PC-3 (cell line): ENCODE measurements at regions not wholly inside any gene's neighbourhood (a gene's known extent, or its start where the extent isn't known, plus 50 kb on each side); places are given as distances from the start of the nearest gene placed in this dataset.

ENCODE experiments used
- ATAC-seq: fragments of 200-7000 bp; cut with Tn5 transposase; 2 replicates; pipeline ENCODE4 v1.9.1; 2020; ENCODE audit warnings: mild to moderate bottlenecking, moderate library complexity
- BruUV-seq: library from RNA; stranded (reverse); fragments of 400-500 nt; replicated peaks from 2 replicates; lab custom pipeline; 2021; lab: Mats Ljungman, UMichigan
- CTCF ChIA-PET: fragments of 300-600 bp; sonication (Branson Sonifier 250); formaldehyde crosslinking; loops from one replicate; lab custom pipeline; 2022; ENCODE audit warnings: antibody characterized with exemption; lab: Charles Lee
- POLR2A ChIA-PET: fragments of 300-600 bp; sonication (Branson Sonifier 250); formaldehyde crosslinking; loops from one replicate; lab custom pipeline; 2022; ENCODE audit warnings: antibody characterized with exemption; ENCODE audit not compliant: unreplicated experiment; lab: Charles Lee
- DNase-seq: peaks from one replicate; pipeline ENCODE4 v3.0.0-alpha.2; 2015
- H2AFZ ChIP-seq: fragments of 300-600 bp; sonication (generic); 2 replicates; pipeline ENCODE4 v1.6.0; 2016; ENCODE audit warnings: antibody characterized with exemption, low read length
- H3F3A ChIP-seq: fragments of 300-600 bp; sonication (generic); one replicate; pipeline ENCODE4 v1.6.0; 2017; ENCODE audit warnings: antibody characterized with exemption, low read length, control low read depth, mild to moderate bottlenecking; ENCODE audit not compliant: unreplicated experiment
- H3K27ac ChIP-seq: fragments of 300-600 bp; sonication (generic); 2 replicates; pipeline ENCODE4 v1.5.1; 2016; ENCODE audit warnings: mild to moderate bottlenecking, low read length
- H3K27me3 ChIP-seq: fragments of 300-600 bp; sonication (generic); 2 replicates; pipeline ENCODE4 v1.6.1; 2016; ENCODE audit warnings: low read length, mixed read lengths
- H3K36me3 ChIP-seq: fragments of 300-600 bp; sonication (generic); 2 replicates; pipeline ENCODE4 v1.6.1; 2016; ENCODE audit warnings: low read depth, mixed run types, low read length, mixed read lengths
- H3K4me1 ChIP-seq: fragments of 300-600 bp; sonication (generic); 2 replicates; pipeline ENCODE4 v1.5.1; 2016; ENCODE audit warnings: low read length; ENCODE audit not compliant: insufficient read depth
- H3K4me2 ChIP-seq: fragments of 300-600 bp; sonication (generic); 2 replicates; pipeline ENCODE4 v1.6.0; 2016; ENCODE audit warnings: low read length
- H3K4me3 ChIP-seq: fragments of 300-600 bp; sonication (generic); 2 replicates; pipeline ENCODE4 v1.5.1; 2016; ENCODE audit warnings: mild to moderate bottlenecking, low read length, mixed read lengths
- H3K79me2 ChIP-seq: fragments of 300-600 bp; sonication (generic); 2 replicates; pipeline ENCODE4 v1.6.1; 2017; ENCODE audit warnings: low read length, mixed read lengths
- H3K9ac ChIP-seq: fragments of 300-600 bp; sonication (generic); 2 replicates; pipeline ENCODE4 v1.6.0; 2016; ENCODE audit warnings: mild to moderate bottlenecking, low read length
- H3K9me2 ChIP-seq: fragments of 300-600 bp; sonication (generic); replicated peaks from 2 replicates; pipeline ENCODE4 v1.6.1; 2016; ENCODE audit warnings: mixed run types, low read length, mixed read lengths
- H3K9me3 ChIP-seq: fragments of 300-600 bp; sonication (generic); 2 replicates; pipeline ENCODE4 v1.6.1; 2016; ENCODE audit warnings: low read length, mixed read lengths
- H4K20me1 ChIP-seq: fragments of 300-600 bp; sonication (generic); 2 replicates; pipeline ENCODE4 v1.6.1; 2016; ENCODE audit warnings: low read length, mixed read lengths
- CTCF ChIP-seq: fragments of 300-600 bp; sonication (generic); conservative IDR thresholded peaks from 2 replicates; pipeline ENCODE4 v1.5.1; 2017; ENCODE audit warnings: antibody characterized with exemption, low read depth, mild to moderate bottlenecking, low read length
- EZH2 ChIP-seq: fragments of 300-600 bp; sonication (generic); IDR thresholded peaks from one replicate; pipeline ENCODE4 v1.6.1; 2017; ENCODE audit warnings: antibody characterized with exemption, mild to moderate bottlenecking, low read length; ENCODE audit not compliant: unreplicated experiment
- EZH2phosphoT487 ChIP-seq: fragments of 300-600 bp; sonication (generic); IDR thresholded peaks from 2 replicates; pipeline ENCODE4 v1.6.1; 2018; ENCODE audit warnings: mild to moderate bottlenecking, antibody characterized with exemption, low read length, borderline replicate concordance
- intact Hi-C: fragments of 100-400 bp; cut with micrococcal nuclease; formaldehyde crosslinking; loops from 2 replicates; pipeline ENCODE4 v1.9.0; 2023

- Histone ChIP-seq H3K9me3 (no peaks in the 10 kb centered on the region), H2AFZ (no peak overlapping the region), H3K4me2 (no peak overlapping the region), H3K36me3 (no peaks in the 10 kb centered on the region), H3K4me3 (no peak overlapping the region), H3K9me2 (no peaks in the 10 kb centered on the region), H3F3A (no peaks in the 10 kb centered on the region), H3K27me3 (no peaks in the 10 kb centered on the region), H3K79me2 (no peaks in the 10 kb centered on the region), H3K9ac (no peak overlapping the region), H4K20me1 (no peaks in the 10 kb centered on the region), H3K27ac (no peak overlapping the region), H3K4me1 (no peaks in the 10 kb centered on the region)
- BruUV-seq: no TSS peak
- no peak for ATAC-seq
- POLR2A ChIA-PET: no interaction called here
- intact Hi-C loops: no loop called here
- CTCF ChIA-PET: no interaction called here
- no peak for TF ChIP-seq CTCF
- TF ChIP-seq EZH2: no peak
- no peak for DNase-seq
Measured at GRCh38 chr12:87689196-87689595, 340.0 kb downstream of the C12orf50 start.

GRCh38 chr12:87687362-87687761 lies 341.8 kb downstream of the C12orf50 start:
- ATAC-seq: no peak
- no peak overlapping the region for H3K9ac ChIP-seq
- no peaks in the 10 kb centered on the region for H3K36me3 ChIP-seq
- H3K4me2 ChIP-seq: no peak overlapping the region
- CTCF ChIA-PET: no interaction called here
- H3K9me2 ChIP-seq: no peaks in the 10 kb centered on the region
- POLR2A ChIA-PET: no interaction called here
- H2AFZ ChIP-seq: no peak overlapping the region
- no peak overlapping the region for H3K27ac ChIP-seq
- H3K4me3 ChIP-seq: no peak overlapping the region
- no peak for DNase-seq
- H3K79me2 ChIP-seq: no peaks in the 10 kb centered on the region
- no peaks in the 10 kb centered on the region for H3K4me1 ChIP-seq
- H3F3A ChIP-seq: no peaks in the 10 kb centered on the region
- H3K9me3 ChIP-seq: no peaks in the 10 kb centered on the region
- H3K27me3 ChIP-seq: no peaks in the 10 kb centered on the region
- intact Hi-C loops: no loop called here
- BruUV-seq: no TSS peak
- H4K20me1 ChIP-seq: no peaks in the 10 kb centered on the region
- TF ChIP-seq EZH2phosphoT487 (no peak), EZH2 (no peak), CTCF (no peak)

- Histone ChIP-seq H3K9me3 (no peaks in the 10 kb centered on the region), H3K9me2 (no peaks in the 10 kb centered on the region), H3K4me3 (no peak overlapping the region), H3K79me2 (no peaks in the 10 kb centered on the region), H2AFZ (no peak overlapping the region), H3F3A (no peaks in the 10 kb centered on the region), H4K20me1 (no peaks in the 10 kb centered on the region), H3K4me1 (no peaks in the 10 kb centered on the region), H3K27me3 (no peaks in the 10 kb centered on the region), H3K4me2 (no peak overlapping the region), H3K36me3 (no peaks in the 10 kb centered on the region), H3K9ac (no peak overlapping the region), H3K27ac (no peak overlapping the region)
- BruUV-seq: no TSS peak
- no peak for ATAC-seq
- intact Hi-C loops: no loop called here
- TF ChIP-seq EZH2 (no peak), EZH2phosphoT487 (no peak), CTCF (no peak)
- no peak for DNase-seq
- ChIA-PET CTCF (no interaction called here), POLR2A (no interaction called here)
Measured at GRCh38 chr12:87685696-87686095, 343.5 kb downstream of the C12orf50 start.
